ENCODE measurements at regions not wholly inside any gene's neighbourhood (a gene's known extent, or its start where the extent isn't known, plus 50 kb on each side); places are given as distances from the start of the nearest gene placed in this dataset.

DNA sequence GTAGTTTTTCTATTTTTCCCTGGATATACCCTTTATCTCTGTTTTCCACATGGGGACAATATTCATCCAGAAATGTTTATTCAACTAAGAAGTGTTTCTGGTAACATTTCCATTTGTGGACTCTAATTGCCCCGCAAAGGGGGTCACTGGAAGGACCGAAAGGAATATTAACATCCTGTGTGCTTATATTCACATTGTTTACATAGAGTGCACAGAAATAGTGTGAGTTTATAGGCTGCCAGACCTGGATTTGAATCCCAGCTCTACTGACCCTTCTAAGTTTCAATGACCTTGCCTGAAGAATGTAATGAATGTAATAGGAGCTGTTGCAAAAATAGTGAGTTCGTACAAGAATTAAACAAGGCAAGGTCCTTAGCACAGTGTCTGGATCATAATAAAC, 152.9 kb upstream of the NCKAP5 start:
- no peaks in the 10 kb centered on the region for H3K9me2 ChIP-seq
- H3K9me3 ChIP-seq: no peaks in the 10 kb centered on the region
- no peak for DNase-seq
- no peaks in the 10 kb centered on the region for H4K20me1 ChIP-seq (ENCODE audit: insufficient read depth)
- ChIA-PET POLR2A (no interaction called here), CTCF (interaction anchor here (1.4 kb wide), 1 partner anchor 59 kb away, joined by 3 read pairs; no protein-coding TSS in a partner anchor)
- H3K9ac ChIP-seq: no peak overlapping the region
- 84% methylated on average over 3 of the region's 3 CpGs for WGBS (ENCODE audit: low lambda C conversion rate)
- peaks cover 11 to 31% of the 10 kb centered on the region in 2 experiments; a peak in 3 of 4 replicates for H3K4me1 ChIP-seq (ENCODE audit: control insufficient read depth in 1 of 2, insufficient read depth in 2 of 2, low read depth in 1 of 2, low read length in 1 of 2)
- H3F3A ChIP-seq (replicated peaks; ENCODE audit: insufficient read depth): peaks cover 29% of the 10 kb centered on the region
- H3K79me2 ChIP-seq (ENCODE audit: insufficient read depth): no peaks in the 10 kb centered on the region
- H3K27me3 ChIP-seq (ENCODE audit: insufficient read depth): no peaks in the 10 kb centered on the region
- TF ChIP-seq, protein P1, sequence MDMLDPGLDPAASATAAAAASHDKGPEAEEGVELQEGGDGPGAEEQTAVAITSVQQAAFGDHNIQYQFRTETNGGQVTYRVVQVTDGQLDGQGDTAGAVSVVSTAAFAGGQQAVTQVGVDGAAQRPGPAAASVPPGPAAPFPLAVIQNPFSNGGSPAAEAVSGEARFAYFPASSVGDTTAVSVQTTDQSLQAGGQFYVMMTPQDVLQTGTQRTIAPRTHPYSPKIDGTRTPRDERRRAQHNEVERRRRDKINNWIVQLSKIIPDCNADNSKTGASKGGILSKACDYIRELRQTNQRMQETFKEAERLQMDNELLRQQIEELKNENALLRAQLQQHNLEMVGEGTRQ (IDR thresholded peaks at IDR 0.05; ENCODE audit: borderline replicate concordance, low read depth, low read length): no peak
- TF ChIP-seq, protein P2, sequence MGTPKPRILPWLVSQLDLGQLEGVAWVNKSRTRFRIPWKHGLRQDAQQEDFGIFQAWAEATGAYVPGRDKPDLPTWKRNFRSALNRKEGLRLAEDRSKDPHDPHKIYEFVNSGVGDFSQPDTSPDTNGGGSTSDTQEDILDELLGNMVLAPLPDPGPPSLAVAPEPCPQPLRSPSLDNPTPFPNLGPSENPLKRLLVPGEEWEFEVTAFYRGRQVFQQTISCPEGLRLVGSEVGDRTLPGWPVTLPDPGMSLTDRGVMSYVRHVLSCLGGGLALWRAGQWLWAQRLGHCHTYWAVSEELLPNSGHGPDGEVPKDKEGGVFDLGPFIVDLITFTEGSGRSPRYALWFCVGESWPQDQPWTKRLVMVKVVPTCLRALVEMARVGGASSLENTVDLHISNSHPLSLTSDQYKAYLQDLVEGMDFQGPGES (IDR thresholded peaks at IDR 0.05; ENCODE audit: low read depth, low read length): no peak
- TF ChIP-seq, protein P3, sequence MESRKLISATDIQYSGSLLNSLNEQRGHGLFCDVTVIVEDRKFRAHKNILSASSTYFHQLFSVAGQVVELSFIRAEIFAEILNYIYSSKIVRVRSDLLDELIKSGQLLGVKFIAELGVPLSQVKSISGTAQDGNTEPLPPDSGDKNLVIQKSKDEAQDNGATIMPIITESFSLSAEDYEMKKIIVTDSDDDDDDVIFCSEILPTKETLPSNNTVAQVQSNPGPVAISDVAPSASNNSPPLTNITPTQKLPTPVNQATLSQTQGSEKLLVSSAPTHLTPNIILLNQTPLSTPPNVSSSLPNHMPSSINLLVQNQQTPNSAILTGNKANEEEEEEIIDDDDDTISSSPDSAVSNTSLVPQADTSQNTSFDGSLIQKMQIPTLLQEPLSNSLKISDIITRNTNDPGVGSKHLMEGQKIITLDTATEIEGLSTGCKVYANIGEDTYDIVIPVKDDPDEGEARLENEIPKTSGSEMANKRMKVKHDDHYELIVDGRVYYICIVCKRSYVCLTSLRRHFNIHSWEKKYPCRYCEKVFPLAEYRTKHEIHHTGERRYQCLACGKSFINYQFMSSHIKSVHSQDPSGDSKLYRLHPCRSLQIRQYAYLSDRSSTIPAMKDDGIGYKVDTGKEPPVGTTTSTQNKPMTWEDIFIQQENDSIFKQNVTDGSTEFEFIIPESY (IDR thresholded peaks at IDR 0.05; ENCODE audit: borderline replicate concordance, low read depth): no peak
- TF ChIP-seq CHD2 (IDR thresholded peaks at IDR 0.05; ENCODE audit: low read length, partially characterized antibody): no peak
- no peak for TF ChIP-seq GATA2 (CRISPR knock-in tag; IDR thresholded peaks at IDR 0.05)
- no peak for TF ChIP-seq FOXM1 (IDR thresholded peaks at IDR 0.05; ENCODE audit: low read depth)
- H3K36me3 ChIP-seq (replicated peaks in 1 of 2; ENCODE audit: control insufficient read depth in 1 of 2, insufficient read depth in 2 of 2, low read length in 1 of 2): no peaks in the 10 kb centered on the region
- H3K27ac ChIP-seq (ENCODE audit: low read depth in 2 of 2, low read length in 1 of 2): no peak overlapping the region
- H2AFZ ChIP-seq (ENCODE audit: low read depth): no peak overlapping the region
- no peak overlapping the region for H3K4me3 ChIP-seq (ENCODE audit: low read depth in 2 of 2, low read length in 1 of 2)
- no peak overlapping the region for H3K4me2 ChIP-seq

DNA sequence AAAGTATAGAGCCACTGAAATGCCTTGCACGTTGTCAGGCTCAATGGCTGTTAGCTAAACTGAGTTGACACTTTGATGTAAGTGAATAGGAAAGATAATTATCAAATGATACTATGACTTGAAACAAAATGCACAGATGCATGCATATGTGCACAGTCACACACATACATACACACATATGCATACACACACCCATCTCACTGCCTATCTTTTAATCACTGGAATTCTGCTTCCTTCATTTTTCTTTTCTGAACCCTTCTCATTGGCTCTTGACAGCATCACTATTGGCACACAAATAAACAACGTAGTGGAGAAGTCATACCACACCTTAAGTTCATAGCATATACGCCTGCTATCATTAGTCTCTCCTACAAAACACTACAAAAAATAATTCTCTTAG, 154.9 kb upstream of the NCKAP5 start:
- POLR2A ChIA-PET: no interaction called here
- Histone ChIP-seq H3K4me1 (ENCODE audit: control insufficient read depth in 1 of 2, insufficient read depth in 2 of 2, low read depth in 1 of 2, low read length in 1 of 2) (peaks cover 7 to 17% of the 10 kb centered on the region in 2 experiments; a peak in 3 of 4 replicates), H3K4me2 (no peak overlapping the region), H3K9ac (no peak overlapping the region), H3K27me3 (ENCODE audit: insufficient read depth) (no peaks in the 10 kb centered on the region), H3F3A (replicated peaks; ENCODE audit: insufficient read depth) (peaks cover 18% of the 10 kb centered on the region), H3K36me3 (replicated peaks in 1 of 2; ENCODE audit: control insufficient read depth in 1 of 2, insufficient read depth in 2 of 2, low read length in 1 of 2) (no peaks in the 10 kb centered on the region), H3K27ac (ENCODE audit: low read depth in 2 of 2, low read length in 1 of 2) (no peak overlapping the region), H3K79me2 (ENCODE audit: insufficient read depth) (no peaks in the 10 kb centered on the region), H2AFZ (ENCODE audit: low read depth) (no peak overlapping the region), H3K9me2 (no peaks in the 10 kb centered on the region), H4K20me1 (ENCODE audit: insufficient read depth) (no peaks in the 10 kb centered on the region), H3K4me3 (ENCODE audit: low read depth in 2 of 2, low read length in 1 of 2) (no peak overlapping the region), H3K9me3 (no peaks in the 10 kb centered on the region)
- 67% methylated on average over 3 of the region's 3 CpGs for WGBS (ENCODE audit: low lambda C conversion rate)
- CTCF ChIA-PET: no interaction called here
- no peak for DNase-seq
- TF ChIP-seq JUND (IDR thresholded peaks at IDR 0.05) (no peak), EZH2phosphoT487 (IDR thresholded peaks at IDR 0.05; ENCODE audit: borderline replicate concordance, low read depth) (no peak), TEAD4 (IDR thresholded peaks at IDR 0.05; ENCODE audit: borderline replicate concordance, insufficient read depth) (no peak), SIN3A (IDR thresholded peaks at IDR 0.05; ENCODE audit: borderline replicate concordance, low read depth, low read length) (no peak), FOXM1 (IDR thresholded peaks at IDR 0.05; ENCODE audit: low read depth) (no peak), TCF12 (IDR thresholded peaks at IDR 0.05) (no peak)
- TF ChIP-seq, protein P3 (IDR thresholded peaks at IDR 0.05; ENCODE audit: borderline replicate concordance, low read depth): no peak
- TF ChIP-seq, protein P4, sequence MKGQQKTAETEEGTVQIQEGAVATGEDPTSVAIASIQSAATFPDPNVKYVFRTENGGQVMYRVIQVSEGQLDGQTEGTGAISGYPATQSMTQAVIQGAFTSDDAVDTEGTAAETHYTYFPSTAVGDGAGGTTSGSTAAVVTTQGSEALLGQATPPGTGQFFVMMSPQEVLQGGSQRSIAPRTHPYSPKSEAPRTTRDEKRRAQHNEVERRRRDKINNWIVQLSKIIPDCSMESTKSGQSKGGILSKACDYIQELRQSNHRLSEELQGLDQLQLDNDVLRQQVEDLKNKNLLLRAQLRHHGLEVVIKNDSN (IDR thresholded peaks at IDR 0.05; ENCODE audit: borderline replicate concordance, low read depth): no peak
- TF ChIP-seq, protein P5, sequence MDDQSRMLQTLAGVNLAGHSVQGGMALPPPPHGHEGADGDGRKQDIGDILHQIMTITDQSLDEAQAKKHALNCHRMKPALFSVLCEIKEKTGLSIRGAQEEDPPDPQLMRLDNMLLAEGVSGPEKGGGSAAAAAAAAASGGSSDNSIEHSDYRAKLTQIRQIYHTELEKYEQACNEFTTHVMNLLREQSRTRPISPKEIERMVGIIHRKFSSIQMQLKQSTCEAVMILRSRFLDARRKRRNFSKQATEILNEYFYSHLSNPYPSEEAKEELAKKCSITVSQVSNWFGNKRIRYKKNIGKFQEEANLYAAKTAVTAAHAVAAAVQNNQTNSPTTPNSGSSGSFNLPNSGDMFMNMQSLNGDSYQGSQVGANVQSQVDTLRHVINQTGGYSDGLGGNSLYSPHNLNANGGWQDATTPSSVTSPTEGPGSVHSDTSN (IDR thresholded peaks at IDR 0.05): no peak
